ENCODE measurements at regions not wholly inside any gene's neighbourhood (a gene's known extent, or its start where the extent isn't known, plus 50 kb on each side); places are given as distances from the start of the nearest gene placed in this dataset.

- DNase-seq, result no peak
Measured at GRCh38 chr14:61226015-61226654, 55.0 kb downstream of the TMEM30B start.

GRCh38 chr14:61225344-61225743 is 55.8 kb downstream of the TMEM30B start:
- DNase-seq, result no peak

GRCh38 chr14:61223552-61223951 is 57.6 kb downstream of the TMEM30B start:
- DNase-seq, result no peak

- DNase-seq, result no peak
Measured at GRCh38 chr14:61222388-61222787, 58.8 kb downstream of the TMEM30B start.

GRCh38 chr14:61221906-61222305 is 59.2 kb downstream of the TMEM30B start:
- DNase-seq, result no peak

- DNase-seq, result no peak
Measured at GRCh38 chr14:61219673-61220072, 61.5 kb downstream of the TMEM30B start.

- DNase-seq, result no peak
Measured at GRCh38 chr14:61219256-61219655, 61.9 kb downstream of the TMEM30B start.

GRCh38 chr14:61218767-61219166 is 62.4 kb downstream of the TMEM30B start:
- DNase-seq, result no peak

- DNase-seq, result no peak
Measured at GRCh38 chr14:61218157-61218556, 63.0 kb downstream of the TMEM30B start.

- DNase-seq, result no peak
Measured at GRCh38 chr14:61217516-61217915, 63.6 kb downstream of the TMEM30B start.

GRCh38 chr14:61215222-61216020 is 65.7 kb downstream of the TMEM30B start:
- DNase-seq, result no peak

- DNase-seq, result no peak
Measured at GRCh38 chr14:61213920-61214319, 67.2 kb downstream of the TMEM30B start.

- DNase-seq, result no peak
Measured at GRCh38 chr14:61213191-61213621, 67.9 kb downstream of the TMEM30B start.

GRCh38 chr14:61212546-61212945 is 68.6 kb downstream of the TMEM30B start:
- DNase-seq, result no peak

- no peak for DNase-seq
Measured at GRCh38 chr14:61211476-61212255, 69.5 kb downstream of the TMEM30B start.

- DNase-seq, result no peak
Measured at GRCh38 chr14:61203081-61203753, 77.9 kb downstream of the TMEM30B start.

GRCh38 chr14:61202124-61202523 is 79.0 kb downstream of the TMEM30B start:
- no peak for DNase-seq

- no peak for DNase-seq
Measured at GRCh38 chr14:61201171-61201570, 80.0 kb downstream of the TMEM30B start.

GRCh38 chr14:61197416-61197815 is 83.7 kb downstream of the TMEM30B start:
- DNase-seq, result no peak

- DNase-seq, result no peak
Measured at GRCh38 chr14:61196792-61197191, 84.3 kb downstream of the TMEM30B start.

GRCh38 chr14:61196034-61196433 is 85.1 kb downstream of the TMEM30B start:
- DNase-seq, result no peak

GRCh38 chr14:61193476-61193875 is 87.7 kb downstream of the TMEM30B start:
- no peak for DNase-seq

GRCh38 chr14:61192989-61193388 is 88.1 kb downstream of the TMEM30B start:
- DNase-seq, result no peak
